GM12878 (cell line): ENCODE measurements at regions not wholly inside any gene's neighbourhood (a gene's known extent, or its start where the extent isn't known, plus 50 kb on each side); places are given as distances from the start of the nearest gene placed in this dataset.
A peak's percentile ranks its signal among the peaks of the same experiment; 100 is the strongest.

Source experiments
- ATAC-seq: fragments of 200-7000 bp; cut with Tn5 transposase; 3 replicates; pipeline ENCODE4 v1.9.1; 2020; ENCODE audit warnings: mild to moderate bottlenecking, moderate library complexity
- BruUV-seq: library from RNA; stranded (reverse); fragments of 400-500 nt; replicated peaks from 2 replicates; lab custom pipeline; 2021; lab: Mats Ljungman, UMichigan
- CTCF ChIA-PET: fragments of 300-600 bp; sonication (Branson Sonifier 250); formaldehyde crosslinking; extraction: SDS; loops from one replicate; lab custom pipeline; 2021; ENCODE audit warnings: inconsistent platforms; lab: Yijun Ruan, JAX
- POLR2A ChIA-PET: fragments of 350-600 bp; formaldehyde crosslinking; extraction: SDS; loops from one replicate; lab custom pipeline; 2021; ENCODE audit warnings: inconsistent platforms; lab: Charles Lee
- RAD21 ChIA-PET: fragments of 300-600 bp; sonication (Branson Sonifier 250); formaldehyde crosslinking; loops from one replicate; lab custom pipeline; 2023; ENCODE audit warnings: antibody characterized with exemption; ENCODE audit not compliant: unreplicated experiment; lab: Charles Lee
- SMC1A ChIA-PET: fragments of 300-600 bp; sonication (Branson Sonifier 250); formaldehyde crosslinking; loops from one replicate; lab custom pipeline; 2023; ENCODE audit not compliant: unreplicated experiment, uncharacterized antibody; lab: Charles Lee
- DNase-seq: peaks from one replicate; pipeline ENCODE4 v3.0.0-alpha.2; 2011; ENCODE audit warnings: low read depth, low spot score
- FAIRE-seq: peaks from 3 replicates; lab custom pipeline; 2011; peaks lifted over from hg19 to GRCh38; lab: Jason Lieb, UNC
- H2AFZ ChIP-seq: 2 replicates; pipeline ENCODE4 v1.6.0; 2011; ENCODE audit warnings: low read depth, low read length, control low read depth; ENCODE audit not compliant: control insufficient read depth
- H3K27ac ChIP-seq: 2 replicates; pipeline ENCODE4 v1.5.1; 2011; ENCODE audit warnings: control low read depth; ENCODE audit not compliant: control insufficient read depth, insufficient read depth
- H3K27me3 ChIP-seq, 2 experiments: replicated peaks in 1 of 2; 2 replicates each; pipeline versions ENCODE4 v1.6.0 to v1.6.1; 2011; ENCODE audit warnings: low read length in 1 of 2; ENCODE audit not compliant: control insufficient read depth in 2 of 2, insufficient read depth in 2 of 2
- H3K36me3 ChIP-seq, 2 experiments: 2 replicates each; pipeline ENCODE4 v1.5.1; 2011; ENCODE audit warnings: low read length in 1 of 2; ENCODE audit not compliant: control insufficient read depth in 2 of 2, insufficient read depth in 2 of 2
- H3K4me1 ChIP-seq: 2 replicates; pipeline ENCODE4 v1.6.1; 2011; ENCODE audit warnings: mild to moderate bottlenecking, low read length, moderate library complexity, mixed read lengths; ENCODE audit not compliant: control insufficient read depth, insufficient read depth
- H3K4me2 ChIP-seq: 2 replicates; pipeline ENCODE4 v1.6.0; 2011; ENCODE audit warnings: control low read depth; ENCODE audit not compliant: control insufficient read depth, insufficient read depth
- H3K4me3 ChIP-seq: fragments of 200-600 bp; sonication (generic); 2 replicates; pipeline ENCODE4 v1.5.1; 2016
- H3K79me2 ChIP-seq: 2 replicates; pipeline ENCODE4 v1.6.0; 2011; ENCODE audit warnings: low read length; ENCODE audit not compliant: control insufficient read depth, insufficient read depth
- H3K9ac ChIP-seq: 2 replicates; pipeline ENCODE4 v1.8.0; 2011; ENCODE audit warnings: low read length, control low read depth, mixed read lengths; ENCODE audit not compliant: control insufficient read depth, insufficient read depth
- H3K9me3 ChIP-seq: replicated peaks from 3 replicates; pipeline ENCODE4 v1.5.1; 2011; ENCODE audit warnings: mild to moderate bottlenecking, low read length; ENCODE audit not compliant: control insufficient read depth, insufficient read depth
- H4K20me1 ChIP-seq: 2 replicates; pipeline ENCODE4 v1.6.0; 2011; ENCODE audit not compliant: control insufficient read depth, insufficient read depth
- ATF7 ChIP-seq: fragments of 450-650 bp; IDR thresholded peaks from 2 replicates; pipeline ENCODE4 v1.6.1; 2016; ENCODE audit warnings: low read depth, mild to moderate bottlenecking
- EP300 ChIP-seq, 2 experiments: fragments of 150-350 bp in 1 of 2; IDR thresholded peaks; 2 replicates each; pipeline ENCODE4 v1.6.1; 2011 to 2012; ENCODE audit warnings: low read depth in 2 of 2, low read length in 2 of 2, borderline replicate concordance in 1 of 2, improper control_type of control experiment in 1 of 2, inconsistent platforms in 1 of 2; ENCODE audit not compliant: control insufficient read depth in 1 of 2
- IKZF2 ChIP-seq, 2 experiments: fragments of 450-650 bp; IDR thresholded peaks; 2 replicates each; pipeline ENCODE4 v1.6.1; 2017; ENCODE audit warnings: mild to moderate bottlenecking in 2 of 2, moderate library complexity in 2 of 2
- MEF2B ChIP-seq: fragments of 450-650 bp; IDR thresholded peaks from 2 replicates; pipeline ENCODE4 v1.6.1; 2018; ENCODE audit warnings: mild to moderate bottlenecking, moderate library complexity; ENCODE audit not compliant: partially characterized antibody, poor library complexity, severe bottlenecking
- MTA2 ChIP-seq: fragments of 450-650 bp; IDR thresholded peaks from 2 replicates; pipeline ENCODE4 v1.6.1; 2016; ENCODE audit warnings: low read depth, mild to moderate bottlenecking, moderate library complexity
- PAX8 ChIP-seq: fragments of 450-650 bp; IDR thresholded peaks from 2 replicates; pipeline ENCODE4 v1.6.1; 2017; ENCODE audit warnings: mild to moderate bottlenecking, moderate library complexity
- SIN3A ChIP-seq: IDR thresholded peaks from 2 replicates; pipeline ENCODE4 v1.6.1; 2012; ENCODE audit warnings: low read depth, low read length, improper control_type of control experiment
- SPI1 ChIP-seq: IDR thresholded peaks from 2 replicates; pipeline ENCODE4 v1.6.1; 2011; ENCODE audit warnings: low read depth, mild to moderate bottlenecking, low read length, moderate library complexity, borderline replicate concordance; ENCODE audit not compliant: insufficient read depth
- STAT1 ChIP-seq: fragments of 450-650 bp; conservative IDR thresholded peaks from 2 replicates; pipeline ENCODE4 v1.6.1; 2014; ENCODE audit warnings: antibody characterized with exemption, mild to moderate bottlenecking
- TCF3 ChIP-seq: IDR thresholded peaks from 2 replicates; pipeline ENCODE4 v1.6.1; 2012; ENCODE audit warnings: low read depth, mild to moderate bottlenecking, low read length, borderline replicate concordance; ENCODE audit not compliant: insufficient read depth
- WGBS: methylation state at CpG from one replicate; pipeline ENCODE4 v1.1.6; 2016; ENCODE audit warnings: low lambda C conversion rate; ENCODE audit not compliant: insufficient replicate concordance, insufficient coverage; ENCODE audit errors: missing lambda C conversion rate; 5-methylcytosine and 5-hydroxymethylcytosine counted together
- in situ Hi-C: fragments of 300-500 bp; cut with MboI; formaldehyde crosslinking; loops from 9 replicates; pipeline ENCODE4 v1.14.3; 2018; ENCODE audit warnings: mixed read lengths
- intact Hi-C: fragments of 100-400 bp; cut with micrococcal nuclease; formaldehyde crosslinking; loops from one replicate; pipeline ENCODE4 v1.14.2; 2022; ENCODE audit not compliant: unreplicated experiment
- TF ChIP-seq, protein P1 (sequence below): IDR thresholded peaks from 2 replicates; pipeline ENCODE4 v1.6.1; 2011; ENCODE audit warnings: borderline replicate concordance, low read depth, mild to moderate bottlenecking, moderate library complexity, mixed read lengths, low read length; ENCODE audit not compliant: insufficient read depth; ENCODE audit errors: extremely low read length
- TF ChIP-seq, protein P2 (sequence below): IDR thresholded peaks from 2 replicates; pipeline ENCODE4 v1.6.1; 2011; ENCODE audit warnings: low read depth, mild to moderate bottlenecking, low read length, moderate library complexity, borderline replicate concordance; ENCODE audit errors: extremely low read depth
- TF ChIP-seq, protein P3 (sequence below): fragments of 450-650 bp; IDR thresholded peaks from 2 replicates; pipeline ENCODE4 v1.6.1; 2016; ENCODE audit warnings: mild to moderate bottlenecking

DNA sequence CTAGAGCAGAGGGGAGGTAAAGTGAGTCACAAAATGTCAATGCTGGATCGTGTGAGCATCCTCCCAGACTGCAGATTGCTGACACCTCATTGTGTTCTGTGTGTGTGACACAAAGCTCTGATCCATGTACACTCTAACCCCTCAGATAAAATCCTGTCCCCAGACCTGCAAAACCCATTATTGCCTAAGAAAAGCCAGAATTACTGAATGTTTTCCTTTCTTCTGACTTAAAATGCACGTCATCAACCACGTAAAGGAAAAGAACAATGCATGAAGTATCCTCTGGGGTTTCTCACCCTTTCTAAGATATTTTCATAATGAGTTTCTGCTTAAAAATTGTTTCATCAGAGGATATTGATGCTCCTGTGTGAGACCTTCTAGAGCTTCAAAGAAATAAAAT, 218.0 kb upstream of the PREP start:
- no peak for DNase-seq

More for the DNA sequence above, 218.0 kb upstream of the PREP start:
- no peak overlapping the region for H3K27ac ChIP-seq
- H3K9me3 ChIP-seq = peaks cover 2% of the 10 kb centered on the region; the same call in 1 of the 3 replicates
- no TSS peak for BruUV-seq
- ChIA-PET CTCF (interaction anchor here (0.7 kb wide), 1 partner anchor 8 kb away, joined by 3 read pairs; no protein-coding TSS in a partner anchor), SMC1A (interaction anchor here (0.7 to 4.1 kb wide), 7 partner anchors 8 to 27 kb away, joined by 3 to 13 read pairs (median 6); no protein-coding TSS in a partner anchor), RAD21 (no interaction called here), POLR2A (interaction anchor here (1.5 to 2.3 kb wide), 2 partner anchors 18 to 20 kb away, joined by 3 to 6 read pairs; no protein-coding TSS in a partner anchor)
- H3K4me3 ChIP-seq = no peak overlapping the region
- H3K9ac ChIP-seq = no peak overlapping the region
- H3K27me3 ChIP-seq = no peaks in the 10 kb centered on the region
- H3K36me3 ChIP-seq = no peaks in the 10 kb centered on the region
- TF ChIP-seq, protein P1, sequence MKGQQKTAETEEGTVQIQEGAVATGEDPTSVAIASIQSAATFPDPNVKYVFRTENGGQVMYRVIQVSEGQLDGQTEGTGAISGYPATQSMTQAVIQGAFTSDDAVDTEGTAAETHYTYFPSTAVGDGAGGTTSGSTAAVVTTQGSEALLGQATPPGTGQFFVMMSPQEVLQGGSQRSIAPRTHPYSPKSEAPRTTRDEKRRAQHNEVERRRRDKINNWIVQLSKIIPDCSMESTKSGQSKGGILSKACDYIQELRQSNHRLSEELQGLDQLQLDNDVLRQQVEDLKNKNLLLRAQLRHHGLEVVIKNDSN = no peak
- TF ChIP-seq STAT1 (no peak), ATF7 (0 out of 2 replicates have a peak, but pooled peaks have one; percentile 20), TCF3 (no peak), SIN3A (no peak), MEF2B (peak; percentile 18), MTA2 (peak; percentile 30; the same call in 1 of the 2 replicates), IKZF2 (IDR thresholded peaks at IDR 0.05) (peak in 1 of 2 experiments; percentile 35; a peak in 2 of 4 replicates), PAX8 (no peak), SPI1 (no peak), EP300 (IDR thresholded peaks at IDR 0.05; ENCODE audit: borderline replicate concordance in 1 of 2, control insufficient read depth in 1 of 2, low read depth in 2 of 2, low read length in 2 of 2) (peak in 1 of 2 experiments; percentile 50; a peak in 1 of 4 replicates)
- TF ChIP-seq, protein P2, sequence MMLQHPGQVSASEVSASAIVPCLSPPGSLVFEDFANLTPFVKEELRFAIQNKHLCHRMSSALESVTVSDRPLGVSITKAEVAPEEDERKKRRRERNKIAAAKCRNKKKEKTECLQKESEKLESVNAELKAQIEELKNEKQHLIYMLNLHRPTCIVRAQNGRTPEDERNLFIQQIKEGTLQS = no peak
- TF ChIP-seq, protein P3, sequence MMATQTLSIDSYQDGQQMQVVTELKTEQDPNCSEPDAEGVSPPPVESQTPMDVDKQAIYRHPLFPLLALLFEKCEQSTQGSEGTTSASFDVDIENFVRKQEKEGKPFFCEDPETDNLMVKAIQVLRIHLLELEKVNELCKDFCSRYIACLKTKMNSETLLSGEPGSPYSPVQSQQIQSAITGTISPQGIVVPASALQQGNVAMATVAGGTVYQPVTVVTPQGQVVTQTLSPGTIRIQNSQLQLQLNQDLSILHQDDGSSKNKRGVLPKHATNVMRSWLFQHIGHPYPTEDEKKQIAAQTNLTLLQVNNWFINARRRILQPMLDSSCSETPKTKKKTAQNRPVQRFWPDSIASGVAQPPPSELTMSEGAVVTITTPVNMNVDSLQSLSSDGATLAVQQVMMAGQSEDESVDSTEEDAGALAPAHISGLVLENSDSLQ = no peak
- H3K4me1 ChIP-seq = no peaks in the 10 kb centered on the region
- intact Hi-C loops = no loop called here
- no peaks in the 10 kb centered on the region for H4K20me1 ChIP-seq
- peak; percentile 74 for ATAC-seq
- in situ Hi-C loops = no loop called here
- H2AFZ ChIP-seq = no peak overlapping the region
- no peak overlapping the region for H3K4me2 ChIP-seq
- no peaks in the 10 kb centered on the region for H3K79me2 ChIP-seq
- FAIRE-seq = no peak
- WGBS = 78% methylated on average over 3 of the region's 3 CpGs
